Activated CD8-positive, alpha-beta memory T cell treated with anti-CD3 and anti-CD28 coated beads for 36 hours (primary cell): ENCODE measurements at regions not wholly inside any gene's neighbourhood (a gene's known extent, or its start where the extent isn't known, plus 50 kb on each side); places are given as distances from the start of the nearest gene placed in this dataset.
"Not testable (repeated sequence)": the region's sequence is repeated elsewhere in the genome, so short reads cannot be mapped to it uniquely, and the experiment has no call there.

Experiments used
- CTCF ChIA-PET: fragments of 350-600 bp; sonication (Branson Sonifier 250); formaldehyde crosslinking; loops from one replicate; lab custom pipeline; 2021; ENCODE audit warnings: antibody characterized with exemption; lab: Charles Lee
- POLR2A ChIA-PET: fragments of 350-600 bp; sonication (Branson Sonifier 250); formaldehyde crosslinking; loops from one replicate; lab custom pipeline; 2021; ENCODE audit warnings: antibody characterized with exemption; lab: Charles Lee

DNA sequence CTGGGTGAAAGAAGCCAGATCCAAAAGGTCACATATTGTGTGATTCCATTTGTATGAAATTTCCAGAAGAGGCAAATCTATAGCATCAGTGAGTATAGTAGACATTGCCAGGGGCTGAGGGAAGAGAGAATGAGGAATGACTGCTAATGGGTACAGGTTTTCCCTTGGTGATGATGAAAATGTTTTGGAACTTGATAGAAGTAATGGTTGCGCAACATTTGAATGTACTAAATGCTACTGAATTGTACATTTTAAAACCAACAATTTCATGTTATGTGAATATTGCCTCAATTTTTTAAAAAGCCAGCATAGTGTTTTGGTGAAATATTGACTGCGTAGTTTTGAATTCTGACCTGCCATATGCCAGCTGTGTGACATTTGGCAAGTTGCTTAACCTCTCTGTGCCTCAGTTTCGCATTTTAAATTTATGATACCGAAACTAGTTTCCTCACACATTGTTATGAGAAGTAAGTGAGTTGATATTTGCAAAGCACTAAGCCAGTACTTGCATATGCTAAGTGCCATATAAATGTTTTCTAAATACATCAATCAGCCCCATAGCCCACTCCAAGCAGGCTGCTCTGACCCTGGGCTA, 75.4 kb upstream of the TMEM45B start:
- ChIA-PET POLR2A (no interaction called here), CTCF (no interaction called here)

DNA sequence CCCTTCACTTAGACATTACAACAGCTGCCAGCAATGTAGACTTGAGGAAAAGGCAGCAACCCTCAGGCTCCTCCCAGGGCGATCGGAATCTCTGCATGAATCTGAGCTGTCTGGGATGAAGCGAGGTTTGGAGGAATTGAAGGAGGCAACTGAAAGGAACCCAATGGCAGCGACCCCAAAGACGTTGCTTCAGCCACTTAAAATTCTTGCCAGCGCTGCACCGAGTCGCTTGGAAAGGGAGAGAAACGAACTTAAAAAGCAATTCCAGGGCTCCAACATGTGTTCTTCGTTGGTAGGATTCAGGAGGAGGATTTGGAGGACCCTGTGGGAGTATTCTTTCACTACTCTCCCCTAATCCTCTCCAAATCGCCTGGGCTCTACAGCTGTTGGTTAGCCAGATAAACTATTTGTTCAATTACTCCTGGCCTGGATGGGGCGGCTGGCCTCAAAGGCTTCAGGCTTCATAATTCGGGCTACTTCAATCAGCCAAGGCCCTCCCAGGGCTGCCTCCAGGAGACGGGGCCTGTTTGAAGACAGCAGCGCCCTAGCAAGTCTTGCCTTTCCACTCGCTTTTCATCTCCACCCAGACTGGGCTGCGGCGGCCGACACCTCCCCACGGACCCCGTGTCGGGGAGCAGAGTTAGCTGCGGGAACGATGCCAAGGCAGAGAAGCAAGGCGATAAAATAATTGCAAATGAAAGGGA, 72.4 kb upstream of the TMEM45B start:
- ChIA-PET CTCF (no interaction called here), POLR2A (no interaction called here)

DNA sequence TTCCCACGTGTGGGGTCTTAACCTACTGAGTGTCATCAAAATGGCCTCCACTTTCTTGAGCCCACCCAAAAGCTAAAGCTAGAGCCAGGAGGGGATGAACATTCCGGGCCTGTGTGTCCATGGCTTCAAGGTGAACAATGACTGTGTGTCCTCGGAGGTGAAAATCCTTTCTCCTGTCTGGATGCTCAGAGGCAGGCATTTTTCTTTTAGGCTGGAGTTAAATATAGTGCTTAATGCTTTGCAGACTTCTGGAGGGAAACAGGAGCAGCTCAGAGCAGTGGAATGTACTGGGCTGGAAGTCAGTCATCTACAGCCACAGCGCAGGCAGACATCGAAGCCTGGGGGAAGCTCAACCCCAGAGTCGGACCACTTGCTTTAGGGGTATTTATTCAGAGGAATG, 68.6 kb upstream of the TMEM45B start:
- CTCF ChIA-PET: no interaction called here
- POLR2A ChIA-PET: no interaction called here

DNA sequence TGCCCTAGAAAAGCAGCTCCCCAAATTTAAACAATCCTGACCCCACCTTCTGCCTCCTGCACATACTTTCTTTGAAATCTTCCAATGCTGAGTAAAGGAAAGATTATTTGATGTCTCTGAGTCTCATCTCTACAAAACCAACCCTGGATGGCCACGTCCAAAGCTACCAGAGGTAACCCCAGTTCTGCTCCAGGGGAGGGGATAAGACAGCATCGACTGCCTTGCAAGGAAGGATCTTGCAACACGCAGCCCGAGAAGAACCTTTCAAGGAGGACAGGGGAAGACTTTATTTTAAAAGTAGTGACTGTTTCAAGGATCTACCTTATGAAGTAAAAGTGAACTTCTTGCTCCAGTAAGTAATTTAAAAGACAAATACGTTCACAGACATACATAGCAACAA, 66.5 kb upstream of the TMEM45B start:
- ChIA-PET POLR2A (no interaction called here), CTCF (interaction anchor here (0.6 kb wide), 1 partner anchor 1460 kb away, joined by 6 read pairs; no protein-coding TSS in a partner anchor)

DNA sequence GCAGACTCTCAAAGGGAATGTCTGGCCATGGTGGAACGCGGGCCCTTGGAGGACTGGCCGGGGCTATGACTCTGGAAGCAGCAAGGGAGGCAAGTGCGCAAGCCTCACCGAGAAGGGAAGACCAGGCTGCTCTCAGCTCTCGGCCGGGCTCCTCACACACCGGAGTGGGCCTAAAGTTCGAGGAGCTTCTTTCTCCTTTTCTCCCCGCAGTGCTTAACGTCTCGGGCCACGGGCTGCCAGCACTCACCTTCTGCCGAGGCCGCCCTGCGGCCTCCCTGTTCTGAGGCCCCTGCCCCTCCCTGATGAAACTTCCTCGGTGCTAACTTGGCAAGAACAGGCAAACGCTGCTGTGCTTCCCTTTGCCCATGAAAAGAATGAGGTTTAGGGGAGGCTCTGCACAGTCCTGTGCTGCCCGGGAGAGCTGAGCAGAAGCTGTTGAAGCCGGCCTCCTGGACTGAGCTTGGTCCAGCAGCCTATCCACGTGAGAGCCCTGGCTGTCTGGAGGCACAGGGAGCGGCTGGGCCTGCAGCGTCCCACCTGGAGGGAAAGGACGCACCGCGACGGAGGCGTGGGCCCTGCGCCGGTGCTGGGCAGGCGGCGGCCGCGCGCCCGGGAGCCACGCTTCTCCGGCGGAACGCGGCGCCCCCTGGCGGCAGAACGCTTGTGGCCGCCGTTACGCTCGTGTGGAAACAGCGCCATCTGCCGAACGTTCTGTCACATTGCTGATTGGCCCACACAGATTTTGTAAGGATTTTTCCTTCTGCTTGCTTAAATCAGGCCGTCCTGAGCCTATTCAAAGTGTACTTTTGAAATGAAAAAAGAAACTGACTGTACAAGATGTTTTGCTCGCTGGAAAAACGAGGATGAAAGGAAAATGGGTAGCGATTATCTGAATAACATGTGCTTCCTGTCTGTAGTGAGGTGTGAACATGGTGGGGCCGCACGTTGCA, 65.0 kb upstream of the TMEM45B start:
- CTCF ChIA-PET: interaction anchor here (0.8 to 1.8 kb wide), 6 partner anchors 8 to 389 kb away, joined by 3 to 6 read pairs (median 4); no protein-coding TSS in a partner anchor
- POLR2A ChIA-PET: no interaction called here

DNA sequence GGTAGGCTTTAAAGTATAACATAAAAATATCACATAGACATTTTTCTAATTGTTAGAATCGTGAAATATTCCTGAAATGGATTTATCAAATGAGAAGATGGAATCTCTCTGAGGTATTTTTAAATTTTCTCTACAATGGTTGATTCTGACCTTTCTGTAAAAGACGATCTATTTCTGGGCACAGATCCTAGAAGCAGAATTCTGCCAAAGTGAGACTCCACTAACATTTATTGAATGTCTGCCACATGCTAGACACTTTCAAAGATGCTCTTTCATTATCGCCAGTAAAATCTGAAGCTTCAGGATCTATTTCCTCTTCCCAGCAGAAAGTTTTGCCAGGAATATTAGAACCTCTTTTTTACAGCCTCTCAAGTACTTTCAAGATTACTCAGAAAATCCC, 64.1 kb upstream of the TMEM45B start:
- CTCF ChIA-PET: interaction anchor here (1.0 to 1.8 kb wide), 2 partner anchors 8 to 390 kb away, joined by 4 to 6 read pairs; no protein-coding TSS in a partner anchor
- POLR2A ChIA-PET: no interaction called here

DNA sequence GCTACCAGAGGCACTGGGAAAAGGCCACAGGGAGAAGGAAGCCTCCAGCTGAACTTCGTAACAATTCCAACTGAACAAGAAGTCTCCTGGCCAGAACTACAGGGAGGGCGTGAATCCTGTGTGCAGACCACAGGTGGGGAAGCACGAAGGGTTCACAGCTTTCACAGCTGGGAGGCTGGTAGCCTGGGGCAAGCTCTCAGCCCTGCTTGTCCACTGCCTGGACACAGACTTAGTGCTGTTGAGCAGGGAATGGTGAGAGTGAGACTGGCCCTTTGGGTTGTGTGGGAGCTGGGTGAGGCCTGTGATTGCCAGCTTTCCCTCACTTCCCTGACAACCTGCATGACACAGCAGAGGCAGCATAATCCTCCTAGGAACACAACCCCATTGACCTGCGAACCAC, 52.1 kb upstream of the TMEM45B start:
- POLR2A ChIA-PET, CTCF ChIA-PET: not testable (repeated sequence)

DNA sequence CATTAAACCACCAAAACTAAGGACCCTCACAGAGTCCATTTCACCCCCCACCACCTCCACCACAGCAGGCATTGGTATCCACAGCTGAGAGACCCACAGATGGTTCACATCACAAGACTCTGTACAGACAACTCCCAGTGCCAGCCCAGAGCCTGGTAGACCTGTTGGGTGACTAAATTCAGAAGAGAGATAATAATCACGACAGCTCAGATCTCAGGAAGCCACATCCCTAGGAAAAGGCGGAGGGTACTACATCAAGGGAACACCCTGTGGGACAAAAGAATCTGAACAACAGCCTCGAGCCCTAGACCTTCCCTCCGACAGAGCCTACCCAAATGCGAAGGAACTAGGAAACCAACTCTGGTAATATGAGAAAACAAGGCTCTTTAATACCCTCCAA, 51.4 kb upstream of the TMEM45B start:
- CTCF ChIA-PET: interaction anchor here (0.7 kb wide), 1 partner anchor 11 kb away, joined by 3 read pairs; no protein-coding TSS in a partner anchor
- POLR2A ChIA-PET: not testable (repeated sequence)
